Endothelial cell of umbilical vein (primary cell): ENCODE measurements at regions not wholly inside any gene's neighbourhood (a gene's known extent, or its start where the extent isn't known, plus 50 kb on each side); places are given as distances from the start of the nearest gene placed in this dataset.

Experiments used
- BruUV-seq: library from RNA; stranded (reverse); fragments of 400-500 nt; replicated peaks from 2 replicates; lab custom pipeline; 2021; lab: Mats Ljungman, UMichigan
- CTCF ChIA-PET: fragments of 300-600, 350-600 bp; sonication (Branson Sonifier 250); formaldehyde crosslinking; loops from one replicate; lab custom pipeline; 2021; ENCODE audit warnings: antibody characterized with exemption, inconsistent platforms; lab: Charles Lee
- POLR2A ChIA-PET: fragments of 300-600, 350-600 bp; sonication (Branson Sonifier 250); formaldehyde crosslinking; loops from one replicate; lab custom pipeline; 2021; ENCODE audit warnings: antibody characterized with exemption, inconsistent platforms; lab: Charles Lee
- DNase-seq: peaks from one replicate; pipeline ENCODE4 v3.0.0-alpha.2; 2011; ENCODE audit warnings: low read depth, low spot score
- FAIRE-seq: peaks from 2 replicates; lab custom pipeline; 2011; peaks lifted over from hg19 to GRCh38; lab: Jason Lieb, UNC
- H2AFZ ChIP-seq: 2 replicates; pipeline ENCODE4 v1.6.0; 2012; ENCODE audit warnings: low read depth, low read length, control low read depth, inconsistent platforms
- H3K27ac ChIP-seq: 2 replicates; pipeline ENCODE4 v1.5.1; 2011; ENCODE audit warnings: low read depth, mild to moderate bottlenecking, control low read depth, low read length, moderate library complexity; ENCODE audit not compliant: insufficient read depth
- H3K27me3 ChIP-seq, 2 experiments: 2 replicates each; pipeline versions ENCODE4 v1.6.0 to v1.6.1; 2011; ENCODE audit warnings: low read length in 2 of 2, mixed read lengths in 1 of 2; ENCODE audit not compliant: control insufficient read depth in 2 of 2, insufficient read depth in 2 of 2
- H3K36me3 ChIP-seq, 2 experiments: 2 replicates in 1 of 2; 3 replicates in 1 of 2; pipeline ENCODE4 v1.5.1; 2011; ENCODE audit warnings: low read length in 2 of 2, mild to moderate bottlenecking in 1 of 2, moderate library complexity in 1 of 2; ENCODE audit not compliant: control insufficient read depth in 2 of 2, insufficient read depth in 2 of 2; ENCODE audit errors: extremely low read depth in 1 of 2
- H3K4me1 ChIP-seq: 3 replicates; pipeline ENCODE4 v1.5.1; 2011; ENCODE audit warnings: mild to moderate bottlenecking, low read length; ENCODE audit not compliant: control insufficient read depth, insufficient read depth; ENCODE audit errors: extremely low read depth
- H3K4me2 ChIP-seq: 2 replicates; pipeline ENCODE4 v1.6.1; 2011; ENCODE audit warnings: low read length, control low read depth, mixed read lengths; ENCODE audit not compliant: insufficient read depth
- H3K4me3 ChIP-seq, 3 experiments: fragments of 200-600 bp in 1 of 3; sonication (generic), shearing (Covaris generic) in 1 of 3; replicated peaks in 1 of 3; 2 replicates each; pipeline ENCODE4 v1.5.1; 2011 to 2016; ENCODE audit warnings: control low read depth in 3 of 3, low read length in 3 of 3, mild to moderate bottlenecking in 2 of 3, inconsistent platforms in 1 of 3, low read depth in 1 of 3, moderate library complexity in 1 of 3; ENCODE audit not compliant: insufficient read depth in 1 of 3
- H3K79me2 ChIP-seq: 2 replicates; pipeline ENCODE4 v1.6.0; 2012; ENCODE audit warnings: low read length, inconsistent platforms; ENCODE audit not compliant: control insufficient read depth, insufficient read depth
- H3K9ac ChIP-seq: replicated peaks from 2 replicates; pipeline ENCODE3; 2011; ENCODE audit warnings: low read length, control low read depth; ENCODE audit not compliant: insufficient read depth; ENCODE audit errors: extremely low read depth
- H3K9me1 ChIP-seq: replicated peaks from 3 replicates; pipeline ENCODE4 v1.6.0; 2011; ENCODE audit warnings: mild to moderate bottlenecking, low read length; ENCODE audit not compliant: control insufficient read depth, insufficient read depth; ENCODE audit errors: extremely low read depth
- H3K9me3 ChIP-seq: replicated peaks from 2 replicates; pipeline ENCODE4 v1.5.1; 2012; ENCODE audit warnings: low read length, inconsistent platforms; ENCODE audit not compliant: control insufficient read depth, insufficient read depth
- H4K20me1 ChIP-seq: replicated peaks from 2 replicates; pipeline ENCODE3; 2011; ENCODE audit warnings: mild to moderate bottlenecking, low read length; ENCODE audit not compliant: control insufficient read depth, insufficient read depth; ENCODE audit errors: extremely low read depth
- EZH2 ChIP-seq: IDR thresholded peaks from 2 replicates; pipeline ENCODE4 v1.6.1; 2012; ENCODE audit warnings: borderline replicate concordance, low read depth, mild to moderate bottlenecking, moderate library complexity, low read length, inconsistent platforms; ENCODE audit not compliant: severe bottlenecking
- FOS ChIP-seq: IDR thresholded peaks from 2 replicates; pipeline ENCODE4 v1.6.1; 2011; ENCODE audit warnings: mild to moderate bottlenecking, low read length, moderate library complexity, borderline replicate concordance; ENCODE audit not compliant: insufficient read depth
- GATA2 ChIP-seq: IDR thresholded peaks from 2 replicates; pipeline ENCODE4 v1.7.0; 2011; ENCODE audit warnings: low read depth, mild to moderate bottlenecking, moderate library complexity, mixed read lengths, low read length; ENCODE audit not compliant: insufficient read length, insufficient read depth
- JUN ChIP-seq: IDR thresholded peaks from 2 replicates; pipeline ENCODE4 v1.6.1; 2011; ENCODE audit warnings: borderline replicate concordance, low read depth; ENCODE audit not compliant: insufficient read length, insufficient read depth
- MYC ChIP-seq: IDR thresholded peaks from one replicate; pipeline ENCODE4 v1.6.1; 2011; ENCODE audit warnings: mild to moderate bottlenecking, low read depth, low read length
- dilution Hi-C: fragments of 300-500 bp; cut with MboI; formaldehyde crosslinking; loops from one replicate; pipeline ENCODE4 v1.15.0; 2019; ENCODE audit warnings: low sequenced_read_pairs; ENCODE audit not compliant: extremely low pct_ligation_motif_present
- intact Hi-C: fragments of 100-400 bp; cut with micrococcal nuclease; formaldehyde crosslinking; loops from one replicate; pipeline ENCODE4 v1.10.0; 2022
- TF ChIP-seq, protein P1 (sequence below): IDR thresholded peaks from 2 replicates; pipeline ENCODE4 v1.6.1; 2011; ENCODE audit not compliant: insufficient read depth, insufficient read length
- TF ChIP-seq, protein P2 (sequence below), 2 donors: IDR thresholded peaks; 1 replicate in 1 of 2; 2 replicates in 1 of 2; pipeline ENCODE4 v1.5.1; 2011; ENCODE audit warnings: low read length in 2 of 2, mild to moderate bottlenecking in 2 of 2, moderate library complexity in 2 of 2, control low read depth in 1 of 2, inconsistent platforms in 1 of 2, low read depth in 1 of 2; ENCODE audit not compliant: insufficient read depth in 1 of 2; ENCODE audit errors: extremely low read depth in 1 of 2

DNA sequence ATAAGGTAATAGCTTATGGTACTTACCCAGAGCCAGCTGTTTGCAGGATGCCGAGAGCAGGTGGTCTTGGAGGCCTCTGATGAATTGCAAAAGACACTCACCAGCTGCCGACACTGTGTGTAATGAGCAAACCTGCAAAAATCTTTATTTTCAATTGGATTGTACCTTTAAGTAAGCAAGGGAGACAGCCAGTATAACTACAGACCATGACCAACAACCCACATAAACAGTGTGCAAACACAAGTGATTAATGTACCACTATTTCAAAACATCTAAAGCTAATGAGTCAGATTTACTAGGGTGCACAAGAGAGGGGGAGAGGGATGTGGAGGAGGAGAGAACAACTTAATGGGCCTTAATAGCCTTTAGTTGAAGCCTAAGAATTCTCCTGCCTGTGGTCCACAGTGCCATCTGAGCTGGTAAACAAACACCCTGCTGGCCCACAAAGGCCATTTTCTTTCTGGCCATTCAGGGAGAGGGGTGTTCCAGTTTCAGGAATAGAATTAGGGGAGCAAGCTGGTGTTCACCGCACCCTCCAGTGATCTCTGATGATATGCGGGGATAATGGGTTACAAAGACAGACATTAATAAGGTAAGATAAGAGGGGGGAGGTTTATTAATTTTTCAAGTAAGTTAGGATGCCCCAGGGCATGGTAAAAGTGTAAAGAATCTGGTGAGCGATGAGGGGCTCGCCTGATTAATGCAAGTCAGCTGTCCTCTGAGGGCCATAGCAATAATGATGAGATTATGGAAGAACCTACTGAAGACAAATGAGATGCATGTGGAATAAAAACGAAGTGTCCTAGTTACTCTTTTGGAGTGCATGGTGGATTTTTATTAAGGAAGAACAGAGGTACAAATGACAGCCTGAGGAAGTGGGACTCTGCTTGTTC lies 196.4 kb downstream of the HRH4 start:
- dilution Hi-C loops: no loop called here
- POLR2A ChIA-PET: no interaction called here
- intact Hi-C loops: no loop called here
- no peak for DNase-seq
- FAIRE-seq: no peak
- Histone ChIP-seq H4K20me1 (no peaks in the 10 kb centered on the region), H3K9ac (no peak overlapping the region), H3K4me2 (no peak overlapping the region), H3K27ac (no peak overlapping the region), H3K79me2 (no peaks in the 10 kb centered on the region), H3K4me3 (no peak overlapping the region), H3K4me1 (no peaks in the 10 kb centered on the region), H3K9me3 (no peaks in the 10 kb centered on the region), H3K36me3 (no peaks in the 10 kb centered on the region), H2AFZ (peak overlapping the region; percentile 12), H3K27me3 (peaks cover 0 to 3% of the 10 kb centered on the region in 2 experiments), H3K9me1 (no peaks in the 10 kb centered on the region)
- no TSS peak for BruUV-seq
- TF ChIP-seq FOS: no peak
- TF ChIP-seq EZH2: no peak
- TF ChIP-seq, protein P1, sequence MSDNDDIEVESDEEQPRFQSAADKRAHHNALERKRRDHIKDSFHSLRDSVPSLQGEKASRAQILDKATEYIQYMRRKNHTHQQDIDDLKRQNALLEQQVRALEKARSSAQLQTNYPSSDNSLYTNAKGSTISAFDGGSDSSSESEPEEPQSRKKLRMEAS: no peak
- TF ChIP-seq, protein P2, sequence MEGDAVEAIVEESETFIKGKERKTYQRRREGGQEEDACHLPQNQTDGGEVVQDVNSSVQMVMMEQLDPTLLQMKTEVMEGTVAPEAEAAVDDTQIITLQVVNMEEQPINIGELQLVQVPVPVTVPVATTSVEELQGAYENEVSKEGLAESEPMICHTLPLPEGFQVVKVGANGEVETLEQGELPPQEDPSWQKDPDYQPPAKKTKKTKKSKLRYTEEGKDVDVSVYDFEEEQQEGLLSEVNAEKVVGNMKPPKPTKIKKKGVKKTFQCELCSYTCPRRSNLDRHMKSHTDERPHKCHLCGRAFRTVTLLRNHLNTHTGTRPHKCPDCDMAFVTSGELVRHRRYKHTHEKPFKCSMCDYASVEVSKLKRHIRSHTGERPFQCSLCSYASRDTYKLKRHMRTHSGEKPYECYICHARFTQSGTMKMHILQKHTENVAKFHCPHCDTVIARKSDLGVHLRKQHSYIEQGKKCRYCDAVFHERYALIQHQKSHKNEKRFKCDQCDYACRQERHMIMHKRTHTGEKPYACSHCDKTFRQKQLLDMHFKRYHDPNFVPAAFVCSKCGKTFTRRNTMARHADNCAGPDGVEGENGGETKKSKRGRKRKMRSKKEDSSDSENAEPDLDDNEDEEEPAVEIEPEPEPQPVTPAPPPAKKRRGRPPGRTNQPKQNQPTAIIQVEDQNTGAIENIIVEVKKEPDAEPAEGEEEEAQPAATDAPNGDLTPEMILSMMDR (IDR thresholded peaks at IDR 0.05; ENCODE audit: extremely low read depth in 1 of 2, insufficient read depth in 1 of 2, low read depth in 1 of 2, low read length in 2 of 2): no peak
- no peak for TF ChIP-seq MYC
- TF ChIP-seq JUN: no peak
- no peak for TF ChIP-seq GATA2
- CTCF ChIA-PET: no interaction called here
